ENCODE measurements at regions not wholly inside any gene's neighbourhood (a gene's known extent, or its start where the extent isn't known, plus 50 kb on each side); places are given as distances from the start of the nearest gene placed in this dataset.

- DNase-seq: no peak
These were observed 909.9 kb upstream of the ACVR2A start for GRCh38 chr2:146934921-146935320.

- DNase-seq: no peak
These were observed 913.7 kb upstream of the ACVR2A start for GRCh38 chr2:146931109-146931508.

GRCh38 chr2:146927080-146927711 is 917.6 kb upstream of the ACVR2A start:
- no peak for DNase-seq

GRCh38 chr2:146918280-146918679 is 926.5 kb upstream of the ACVR2A start:
- no peak for DNase-seq

GRCh38 chr2:146917431-146918042 is 927.3 kb upstream of the ACVR2A start:
- no peak for DNase-seq

- no peak for DNase-seq
These were observed 927.9 kb upstream of the ACVR2A start for GRCh38 chr2:146916914-146917313.

GRCh38 chr2:146913476-146913875 is 931.4 kb upstream of the ACVR2A start:
- DNase-seq: no peak

GRCh38 chr2:146912536-146912935 is 932.3 kb upstream of the ACVR2A start:
- no peak for DNase-seq

- DNase-seq: no peak
These were observed 936.1 kb upstream of the ACVR2A start for GRCh38 chr2:146908776-146909175.

- DNase-seq: no peak
These were observed 946.7 kb upstream of the ACVR2A start for GRCh38 chr2:146898083-146898482.

GRCh38 chr2:146894514-146894913 is 950.3 kb upstream of the ACVR2A start:
- DNase-seq: no peak

- no peak for DNase-seq
These were observed 951.3 kb upstream of the ACVR2A start for GRCh38 chr2:146893500-146894041.

GRCh38 chr2:146890491-146890890 is 954.3 kb upstream of the ACVR2A start:
- DNase-seq: no peak

GRCh38 chr2:146879882-146880281 is 964.9 kb upstream of the ACVR2A start:
- no peak for DNase-seq

- peak in 1 of 3 donors; percentile 1 for DNase-seq
These were observed 970.6 kb upstream of the ACVR2A start for GRCh38 chr2:146874260-146874658.

GRCh38 chr2:146873646-146874259 is 971.1 kb upstream of the ACVR2A start:
- no peak for DNase-seq

GRCh38 chr2:146873056-146873455 is 971.8 kb upstream of the ACVR2A start:
- no peak for DNase-seq

GRCh38 chr2:146870691-146871090 is 974.1 kb upstream of the ACVR2A start:
- DNase-seq: no peak

- DNase-seq: no peak
These were observed 975.5 kb upstream of the ACVR2A start for GRCh38 chr2:146869328-146869727.

GRCh38 chr2:146868051-146868450 is 976.8 kb upstream of the ACVR2A start:
- DNase-seq: no peak

- no peak for DNase-seq
These were observed 977.3 kb upstream of the ACVR2A start for GRCh38 chr2:146867477-146867986.

- no peak for DNase-seq
These were observed 990.9 kb upstream of the ACVR2A start for GRCh38 chr2:146853741-146854444.

GRCh38 chr2:146852661-146853060 is 992.2 kb upstream of the ACVR2A start:
- no peak for DNase-seq

Measured in suppressor macrophage treated with lipopolysaccharide for 1 hour (primary cell).